ENCODE measurements at regions not wholly inside any gene's neighbourhood (a gene's known extent, or its start where the extent isn't known, plus 50 kb on each side); places are given as distances from the start of the nearest gene placed in this dataset.

DNA sequence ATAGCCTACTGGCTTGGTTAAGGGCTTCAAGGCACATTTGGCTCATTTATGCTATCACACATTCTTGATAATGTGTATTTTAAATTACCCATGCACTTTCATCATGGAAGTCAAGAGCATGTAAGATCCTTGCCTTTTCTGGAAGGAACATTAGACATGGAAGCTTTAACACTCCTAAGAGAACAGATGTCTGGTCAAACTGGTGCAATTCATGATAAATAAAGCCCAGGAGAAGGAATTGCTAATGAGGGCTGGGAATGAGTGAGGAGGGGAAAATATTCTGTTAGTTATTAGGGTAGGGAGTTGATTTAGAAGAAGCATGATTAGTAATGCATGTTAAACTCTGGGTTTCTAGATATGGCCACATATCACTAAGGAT lies 688.6 kb upstream of the CITED2 start:
- no peak for DNase-seq (ENCODE audit: low read depth)
- no peak overlapping the region for H3K4me3 ChIP-seq (ENCODE audit: low read depth, low read length)
- TF ChIP-seq MYC (IDR thresholded peaks at IDR 0.05; ENCODE audit: low read depth, low read length): no peak
- no peak for TF ChIP-seq POLR2A (IDR thresholded peaks at IDR 0.05; ENCODE audit: extremely low read depth, insufficient read length)
- TF ChIP-seq CTCF (IDR thresholded peaks at IDR 0.05; ENCODE audit: low read depth, low read length): no peak
- TF ChIP-seq MAX (IDR thresholded peaks at IDR 0.05; ENCODE audit: low read depth, low read length): no peak

DNA sequence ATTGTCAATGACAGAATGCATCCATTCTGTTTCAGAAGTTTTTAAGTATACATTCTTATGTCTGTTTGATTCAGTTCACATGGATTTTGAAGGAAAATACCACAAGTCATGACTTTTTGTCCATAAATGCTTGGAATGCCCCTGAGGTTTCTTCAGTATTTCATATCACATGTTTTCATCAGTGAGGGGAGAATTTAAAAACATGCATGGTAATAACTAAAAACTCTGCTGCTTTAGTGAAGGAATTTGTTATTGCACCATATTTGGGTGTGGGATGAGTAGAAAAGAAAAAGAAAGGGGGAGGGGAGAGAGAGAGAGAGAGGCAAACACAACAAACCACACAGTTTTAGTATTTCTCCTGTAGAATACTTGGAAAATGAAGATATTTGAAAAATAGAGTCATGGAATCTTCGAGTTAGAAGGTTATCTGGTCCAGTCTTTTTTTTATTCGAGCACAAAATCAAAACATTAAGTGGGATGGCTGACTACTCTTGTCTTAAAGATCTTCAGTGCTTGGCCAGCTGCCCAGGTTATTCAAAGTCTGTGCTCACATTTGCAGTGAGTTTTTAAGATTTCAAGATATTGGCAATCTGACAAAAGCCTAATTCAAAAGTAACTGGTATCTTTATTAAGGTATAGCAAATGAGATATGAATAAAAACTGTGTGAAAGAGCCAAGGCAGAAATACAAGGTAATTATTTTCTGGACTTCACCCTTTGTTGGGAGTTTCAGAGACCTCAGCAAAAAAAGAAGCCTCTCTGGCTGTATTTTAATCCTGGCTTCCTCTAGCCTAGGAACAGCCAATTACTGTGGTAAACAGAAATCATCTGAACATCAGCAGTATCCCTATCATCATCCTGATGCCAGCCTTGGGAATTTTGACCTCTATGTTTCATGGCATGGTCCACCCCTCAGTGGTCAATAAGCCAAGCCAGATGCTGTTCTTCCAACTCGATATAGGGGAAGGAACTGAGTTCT lies 687.9 kb upstream of the CITED2 start:
- no peak for DNase-seq (ENCODE audit: low read depth)
- TF ChIP-seq CTCF (IDR thresholded peaks at IDR 0.05; ENCODE audit: low read depth, low read length) (no peak), MAX (IDR thresholded peaks at IDR 0.05; ENCODE audit: low read depth, low read length) (no peak), MYC (IDR thresholded peaks at IDR 0.05; ENCODE audit: low read depth, low read length) (no peak)
- H3K4me3 ChIP-seq (ENCODE audit: low read depth, low read length): no peak overlapping the region

DNA sequence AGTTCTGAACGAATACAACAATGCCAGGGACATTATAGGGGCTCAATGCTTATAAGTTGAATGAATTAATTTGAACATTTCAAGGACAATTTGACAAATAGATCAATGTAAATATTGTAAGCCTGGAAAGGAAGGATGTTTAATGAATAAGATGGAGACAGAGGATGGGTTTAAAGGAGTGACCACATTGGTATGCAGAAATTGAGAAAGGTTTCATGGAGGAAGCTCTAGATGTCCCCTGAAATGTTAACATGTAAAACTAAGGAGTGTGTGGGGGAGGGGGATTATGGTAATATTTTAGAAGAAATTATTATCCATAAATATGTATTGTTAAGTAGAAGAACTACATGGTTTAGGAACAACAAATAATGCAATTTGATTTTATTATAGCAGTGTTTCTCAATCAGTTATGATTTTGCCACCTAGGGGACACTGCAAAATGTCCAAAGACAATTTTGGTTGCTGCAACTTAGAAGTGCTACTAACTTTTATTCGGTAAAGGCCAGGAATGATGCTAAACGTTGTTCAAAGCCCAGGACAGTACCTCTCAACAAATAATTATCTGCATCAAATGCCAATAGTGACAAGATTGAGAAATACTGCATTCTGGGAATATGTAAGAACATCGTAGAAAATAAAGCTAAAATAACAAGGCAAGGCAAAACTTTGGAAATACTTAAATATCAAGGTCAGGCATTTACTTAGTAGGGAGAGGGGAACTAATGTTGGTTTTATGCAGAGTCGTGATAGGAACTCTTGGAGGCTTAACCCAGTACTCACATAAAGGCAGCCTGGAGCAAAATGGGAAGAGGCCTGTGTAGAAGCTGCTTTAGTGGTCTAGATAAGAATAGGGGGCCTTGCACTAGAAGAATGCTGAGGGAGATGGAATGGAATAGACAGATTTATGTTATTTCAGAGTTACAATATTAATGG lies 686.9 kb upstream of the CITED2 start:
- TF ChIP-seq MYC (IDR thresholded peaks at IDR 0.05; ENCODE audit: low read depth, low read length) (no peak), CTCF (IDR thresholded peaks at IDR 0.05; ENCODE audit: low read depth, low read length) (no peak), POLR2A (IDR thresholded peaks at IDR 0.05; ENCODE audit: extremely low read depth, insufficient read length) (no peak)
- DNase-seq (ENCODE audit: low read depth): no peak
- no peak overlapping the region for H3K4me3 ChIP-seq (ENCODE audit: low read depth, low read length)

- no peak for DNase-seq (ENCODE audit: low read depth)
- no peak for TF ChIP-seq POLR2A (IDR thresholded peaks at IDR 0.05; ENCODE audit: extremely low read depth, insufficient read length)
- TF ChIP-seq MYC (IDR thresholded peaks at IDR 0.05; ENCODE audit: low read depth, low read length): no peak
- TF ChIP-seq CTCF (IDR thresholded peaks at IDR 0.05; ENCODE audit: low read depth, low read length): no peak
- TF ChIP-seq MAX (IDR thresholded peaks at IDR 0.05; ENCODE audit: low read depth, low read length): no peak
- H3K4me3 ChIP-seq (ENCODE audit: low read depth, low read length): no peak overlapping the region
Observed at GRCh38 chr6:140059947-140060346, 685.5 kb upstream of the CITED2 start.

DNA sequence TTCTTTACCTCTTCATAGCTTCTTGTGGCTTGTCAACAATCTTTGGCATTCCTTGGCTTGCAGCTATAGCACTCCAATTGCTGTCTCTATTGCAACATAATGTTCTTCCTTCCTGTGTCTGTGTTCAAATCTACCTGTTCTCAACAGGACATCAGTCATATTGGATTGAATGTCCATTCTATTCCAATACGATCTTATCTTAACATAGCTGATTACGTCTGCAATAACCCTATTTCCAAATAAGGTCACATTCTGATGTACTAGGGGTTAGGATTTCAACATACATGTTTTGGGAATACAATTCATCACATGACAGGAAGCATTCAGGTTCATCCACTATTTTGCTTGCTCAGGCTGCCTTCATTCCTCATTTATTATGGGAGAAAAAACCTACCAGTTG lies 684.4 kb upstream of the CITED2 start:
- TF ChIP-seq MYC (IDR thresholded peaks at IDR 0.05; ENCODE audit: low read depth, low read length) (no peak), CTCF (IDR thresholded peaks at IDR 0.05; ENCODE audit: low read depth, low read length) (no peak), MAX (IDR thresholded peaks at IDR 0.05; ENCODE audit: low read depth, low read length) (no peak), POLR2A (IDR thresholded peaks at IDR 0.05; ENCODE audit: extremely low read depth, insufficient read length) (no peak)
- no peak overlapping the region for H3K4me3 ChIP-seq (ENCODE audit: low read depth, low read length)
- no peak for DNase-seq (ENCODE audit: low read depth)
